ENCODE measurements at regions not wholly inside any gene's neighbourhood (a gene's known extent, or its start where the extent isn't known, plus 50 kb on each side); places are given as distances from the start of the nearest gene placed in this dataset.

- DNase-seq = no peak
Observed at GRCh38 chr1:101728029-101728428, 268.7 kb downstream of the OLFM3 start.

DNA sequence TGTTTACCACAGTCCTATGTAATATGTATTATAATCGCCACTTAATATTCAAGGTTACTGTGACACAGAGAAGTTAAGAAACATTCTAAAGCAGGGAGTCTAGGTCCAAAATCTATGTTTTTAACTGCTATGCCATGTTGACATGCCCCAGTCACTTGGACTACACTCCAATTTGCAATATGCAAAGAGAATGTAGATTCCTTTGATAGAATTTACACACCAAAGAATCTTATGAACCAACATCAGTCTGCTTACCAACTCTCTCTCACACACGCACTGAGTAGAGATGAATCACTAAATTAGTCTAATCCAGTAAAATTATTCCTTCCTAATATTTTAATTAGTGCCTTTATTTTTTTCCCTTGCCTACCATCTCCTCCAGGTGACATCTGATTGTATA, 266.2 kb downstream of the OLFM3 start:
- no peak for DNase-seq

- no peak for DNase-seq
Observed at GRCh38 chr1:101732261-101732660, 264.5 kb downstream of the OLFM3 start.

DNA sequence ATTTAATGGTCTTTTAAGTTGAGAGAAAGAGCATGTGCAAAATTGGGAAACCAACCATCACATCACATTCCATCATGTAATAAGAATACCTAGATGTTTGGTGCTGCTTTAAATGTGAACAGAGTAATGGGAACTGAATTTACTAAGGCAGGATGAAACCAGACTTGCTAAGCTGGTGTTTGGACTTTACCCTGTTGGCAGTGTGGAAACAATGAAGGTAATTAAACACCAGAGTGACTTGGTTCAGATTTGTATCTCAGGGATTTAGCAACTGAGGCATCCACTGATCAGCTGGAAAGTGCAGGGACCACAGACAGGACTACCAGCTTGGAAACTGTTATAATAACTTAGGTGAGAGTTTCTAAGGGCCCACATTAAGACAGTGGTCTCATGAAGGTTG, 263.4 kb downstream of the OLFM3 start:
- no peak for DNase-seq

- DNase-seq = no peak
Observed at GRCh38 chr1:101738475-101738874, 258.3 kb downstream of the OLFM3 start.

GRCh38 chr1:101739146-101739545, 257.6 kb downstream of the OLFM3 start:
- no peak for DNase-seq

DNA sequence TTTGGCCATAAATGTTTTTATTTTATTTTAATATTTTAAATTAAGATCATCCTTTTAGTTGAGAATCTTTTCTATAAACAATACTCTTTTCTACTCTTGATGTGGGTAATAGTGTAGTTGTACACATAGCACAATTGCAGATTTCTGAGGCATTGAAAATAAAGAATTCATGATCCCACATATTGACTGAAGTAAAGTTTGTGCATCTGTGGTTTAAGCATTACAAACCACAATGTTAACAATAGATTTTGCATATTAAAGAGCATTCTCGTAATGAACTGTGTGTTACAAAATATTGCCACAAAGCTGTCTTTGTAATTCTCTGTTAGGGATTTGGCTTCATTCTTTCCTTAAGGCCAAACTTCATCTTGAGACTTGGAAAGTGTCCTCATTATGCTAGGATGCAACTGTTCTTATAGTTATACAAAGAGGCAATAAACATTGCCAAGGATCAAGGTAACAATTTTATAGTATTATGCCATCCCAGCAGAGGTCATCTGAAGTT, 256.8 kb downstream of the OLFM3 start:
- no peak for DNase-seq

DNA sequence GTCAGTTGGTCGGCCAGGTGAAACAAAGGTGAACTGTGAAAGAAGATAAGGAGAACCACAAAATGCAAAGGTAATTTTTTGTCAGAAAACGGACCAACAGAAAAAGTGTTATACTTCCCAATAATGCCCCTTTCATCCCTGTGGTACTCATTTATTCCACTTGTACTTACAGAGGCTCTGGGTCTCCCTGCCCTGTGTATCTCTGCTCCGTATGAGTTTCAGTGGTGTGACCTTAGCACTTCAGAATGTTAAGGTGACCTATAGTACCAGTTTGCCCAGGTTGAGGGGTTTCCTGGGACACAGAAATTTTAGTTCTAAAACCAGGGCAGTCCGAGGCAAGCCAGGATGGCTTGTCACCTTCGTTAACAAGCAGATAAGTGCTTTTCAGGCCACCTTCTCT, 254.8 kb downstream of the OLFM3 start:
- no peak for DNase-seq

GRCh38 chr1:101742509-101742908, 254.2 kb downstream of the OLFM3 start:
- DNase-seq = no peak

- no peak for DNase-seq
Observed at GRCh38 chr1:101745551-101746270, 251.0 kb downstream of the OLFM3 start.

GRCh38 chr1:101748077-101748476, 248.6 kb downstream of the OLFM3 start:
- DNase-seq = no peak
